ENCODE measurements at regions not wholly inside any gene's neighbourhood (a gene's known extent, or its start where the extent isn't known, plus 50 kb on each side); places are given as distances from the start of the nearest gene placed in this dataset.

DNA sequence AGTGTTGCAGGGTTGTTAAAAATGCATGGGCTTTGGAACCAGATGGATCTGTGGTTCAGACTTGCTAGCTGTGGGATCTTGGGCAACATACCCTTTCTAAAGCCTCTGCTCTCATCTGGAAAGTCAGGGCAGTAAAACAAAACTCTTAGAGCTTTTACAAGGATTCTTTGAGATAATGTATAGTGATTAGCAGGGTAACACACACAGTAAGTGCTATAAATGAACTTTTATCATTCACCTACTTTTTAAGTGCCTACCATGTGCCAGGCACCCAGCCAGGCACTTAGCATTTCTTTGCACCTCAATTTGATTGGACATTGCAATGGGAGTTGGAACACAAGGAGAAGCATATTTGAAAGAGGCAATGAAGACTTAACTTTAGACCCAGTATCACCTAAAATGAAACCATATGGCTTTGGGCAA is 208.6 kb upstream of the PAPPA start:
- TF ChIP-seq NFIC (IDR thresholded peaks at IDR 0.05) (no peak), FOXM1 (IDR thresholded peaks at IDR 0.05; ENCODE audit: borderline replicate concordance, low read depth) (no peak), RAD21 (IDR thresholded peaks at IDR 0.05; ENCODE audit: low read depth) (no peak), EP300 (IDR thresholded peaks at IDR 0.05; ENCODE audit: borderline replicate concordance) (no peak), YY1 (IDR thresholded peaks at IDR 0.05; ENCODE audit: low read depth) (no peak), TAF1 (IDR thresholded peaks at IDR 0.05; ENCODE audit: low read depth) (no peak), CEBPB (IDR thresholded peaks at IDR 0.05) (no peak), ZBTB7A (IDR thresholded peaks at IDR 0.05; ENCODE audit: low read depth) (no peak), EGR1 (IDR thresholded peaks at IDR 0.05) (no peak), CREB1 (IDR thresholded peaks at IDR 0.05; ENCODE audit: low read depth) (no peak), TEAD4 (IDR thresholded peaks at IDR 0.05) (no peak), TCF12 (IDR thresholded peaks at IDR 0.05; ENCODE audit: low read depth) (no peak)
- TF ChIP-seq, protein P1, sequence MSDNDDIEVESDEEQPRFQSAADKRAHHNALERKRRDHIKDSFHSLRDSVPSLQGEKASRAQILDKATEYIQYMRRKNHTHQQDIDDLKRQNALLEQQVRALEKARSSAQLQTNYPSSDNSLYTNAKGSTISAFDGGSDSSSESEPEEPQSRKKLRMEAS (IDR thresholded peaks at IDR 0.05): no peak
- TF ChIP-seq, protein P2, sequence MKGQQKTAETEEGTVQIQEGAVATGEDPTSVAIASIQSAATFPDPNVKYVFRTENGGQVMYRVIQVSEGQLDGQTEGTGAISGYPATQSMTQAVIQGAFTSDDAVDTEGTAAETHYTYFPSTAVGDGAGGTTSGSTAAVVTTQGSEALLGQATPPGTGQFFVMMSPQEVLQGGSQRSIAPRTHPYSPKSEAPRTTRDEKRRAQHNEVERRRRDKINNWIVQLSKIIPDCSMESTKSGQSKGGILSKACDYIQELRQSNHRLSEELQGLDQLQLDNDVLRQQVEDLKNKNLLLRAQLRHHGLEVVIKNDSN (IDR thresholded peaks at IDR 0.05): no peak
- TF ChIP-seq, protein P3, sequence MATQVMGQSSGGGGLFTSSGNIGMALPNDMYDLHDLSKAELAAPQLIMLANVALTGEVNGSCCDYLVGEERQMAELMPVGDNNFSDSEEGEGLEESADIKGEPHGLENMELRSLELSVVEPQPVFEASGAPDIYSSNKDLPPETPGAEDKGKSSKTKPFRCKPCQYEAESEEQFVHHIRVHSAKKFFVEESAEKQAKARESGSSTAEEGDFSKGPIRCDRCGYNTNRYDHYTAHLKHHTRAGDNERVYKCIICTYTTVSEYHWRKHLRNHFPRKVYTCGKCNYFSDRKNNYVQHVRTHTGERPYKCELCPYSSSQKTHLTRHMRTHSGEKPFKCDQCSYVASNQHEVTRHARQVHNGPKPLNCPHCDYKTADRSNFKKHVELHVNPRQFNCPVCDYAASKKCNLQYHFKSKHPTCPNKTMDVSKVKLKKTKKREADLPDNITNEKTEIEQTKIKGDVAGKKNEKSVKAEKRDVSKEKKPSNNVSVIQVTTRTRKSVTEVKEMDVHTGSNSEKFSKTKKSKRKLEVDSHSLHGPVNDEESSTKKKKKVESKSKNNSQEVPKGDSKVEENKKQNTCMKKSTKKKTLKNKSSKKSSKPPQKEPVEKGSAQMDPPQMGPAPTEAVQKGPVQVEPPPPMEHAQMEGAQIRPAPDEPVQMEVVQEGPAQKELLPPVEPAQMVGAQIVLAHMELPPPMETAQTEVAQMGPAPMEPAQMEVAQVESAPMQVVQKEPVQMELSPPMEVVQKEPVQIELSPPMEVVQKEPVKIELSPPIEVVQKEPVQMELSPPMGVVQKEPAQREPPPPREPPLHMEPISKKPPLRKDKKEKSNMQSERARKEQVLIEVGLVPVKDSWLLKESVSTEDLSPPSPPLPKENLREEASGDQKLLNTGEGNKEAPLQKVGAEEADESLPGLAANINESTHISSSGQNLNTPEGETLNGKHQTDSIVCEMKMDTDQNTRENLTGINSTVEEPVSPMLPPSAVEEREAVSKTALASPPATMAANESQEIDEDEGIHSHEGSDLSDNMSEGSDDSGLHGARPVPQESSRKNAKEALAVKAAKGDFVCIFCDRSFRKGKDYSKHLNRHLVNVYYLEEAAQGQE (IDR thresholded peaks at IDR 0.05; ENCODE audit: low read depth): no peak

DNA sequence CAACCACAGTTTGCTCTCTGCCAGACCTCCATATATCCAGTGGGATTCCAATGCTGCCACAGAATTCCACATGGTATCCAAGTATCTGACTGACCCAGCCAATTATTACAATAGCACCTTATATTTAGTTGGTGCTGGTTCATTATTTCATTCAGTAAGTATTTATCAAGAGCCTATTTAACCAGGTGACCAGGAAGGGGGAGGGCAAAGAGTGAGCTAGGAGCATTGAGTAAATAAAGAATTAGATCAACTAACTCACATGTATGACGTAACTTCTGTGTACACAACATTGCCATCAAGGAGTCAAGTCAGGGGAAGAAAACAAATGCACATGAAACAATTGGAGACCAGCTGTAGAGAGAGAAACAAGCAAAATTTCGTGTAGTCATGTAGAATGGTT is 207.1 kb upstream of the PAPPA start:
- TF ChIP-seq YY1 (IDR thresholded peaks at IDR 0.05; ENCODE audit: low read depth): no peak
- TF ChIP-seq FOXM1 (IDR thresholded peaks at IDR 0.05; ENCODE audit: borderline replicate concordance, low read depth): no peak
- no peak for TF ChIP-seq CEBPB (IDR thresholded peaks at IDR 0.05)
- no peak for TF ChIP-seq EGR1 (IDR thresholded peaks at IDR 0.05)
- TF ChIP-seq CREB1 (IDR thresholded peaks at IDR 0.05; ENCODE audit: low read depth): no peak
- TF ChIP-seq, protein P3 (IDR thresholded peaks at IDR 0.05; ENCODE audit: low read depth): no peak
- no peak for TF ChIP-seq NFIC (IDR thresholded peaks at IDR 0.05)
- TF ChIP-seq TCF12 (IDR thresholded peaks at IDR 0.05; ENCODE audit: low read depth): no peak
- TF ChIP-seq, protein P1 (IDR thresholded peaks at IDR 0.05): no peak
- TF ChIP-seq TAF1 (IDR thresholded peaks at IDR 0.05; ENCODE audit: low read depth): no peak
- TF ChIP-seq, protein P2 (IDR thresholded peaks at IDR 0.05): no peak
- TF ChIP-seq TEAD4 (IDR thresholded peaks at IDR 0.05): no peak
- TF ChIP-seq RAD21 (IDR thresholded peaks at IDR 0.05; ENCODE audit: low read depth): no peak
- no peak for TF ChIP-seq EP300 (IDR thresholded peaks at IDR 0.05; ENCODE audit: borderline replicate concordance)
- no peak for TF ChIP-seq ZBTB7A (IDR thresholded peaks at IDR 0.05; ENCODE audit: low read depth)

DNA sequence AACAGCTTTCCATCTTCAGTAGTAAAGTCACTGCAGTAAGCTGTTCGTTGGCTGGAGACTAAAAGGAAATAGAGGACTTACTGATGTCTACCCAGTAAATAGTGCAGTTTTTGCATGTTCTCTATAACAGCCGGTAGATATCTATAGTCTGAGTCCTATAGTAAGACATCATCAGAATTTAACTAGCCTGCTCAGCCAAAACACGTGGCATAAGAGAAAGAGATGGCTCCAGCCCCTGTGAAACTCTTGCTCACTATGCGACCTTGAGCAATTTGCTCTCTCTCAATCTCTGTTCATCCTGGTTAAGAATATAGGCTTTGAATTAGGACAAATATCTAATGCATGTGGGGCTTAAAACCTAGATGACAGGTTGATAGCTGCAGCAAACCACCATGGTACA is 201.6 kb upstream of the PAPPA start:
- TF ChIP-seq EP300 (IDR thresholded peaks at IDR 0.05; ENCODE audit: borderline replicate concordance): no peak
- no peak for TF ChIP-seq CREB1 (IDR thresholded peaks at IDR 0.05; ENCODE audit: low read depth)
- no peak for TF ChIP-seq TCF12 (IDR thresholded peaks at IDR 0.05; ENCODE audit: low read depth)
- no peak for TF ChIP-seq EGR1 (IDR thresholded peaks at IDR 0.05)
- TF ChIP-seq, protein P1 (IDR thresholded peaks at IDR 0.05): no peak
- no peak for TF ChIP-seq TEAD4 (IDR thresholded peaks at IDR 0.05)
- TF ChIP-seq RAD21 (IDR thresholded peaks at IDR 0.05; ENCODE audit: low read depth): no peak

DNA sequence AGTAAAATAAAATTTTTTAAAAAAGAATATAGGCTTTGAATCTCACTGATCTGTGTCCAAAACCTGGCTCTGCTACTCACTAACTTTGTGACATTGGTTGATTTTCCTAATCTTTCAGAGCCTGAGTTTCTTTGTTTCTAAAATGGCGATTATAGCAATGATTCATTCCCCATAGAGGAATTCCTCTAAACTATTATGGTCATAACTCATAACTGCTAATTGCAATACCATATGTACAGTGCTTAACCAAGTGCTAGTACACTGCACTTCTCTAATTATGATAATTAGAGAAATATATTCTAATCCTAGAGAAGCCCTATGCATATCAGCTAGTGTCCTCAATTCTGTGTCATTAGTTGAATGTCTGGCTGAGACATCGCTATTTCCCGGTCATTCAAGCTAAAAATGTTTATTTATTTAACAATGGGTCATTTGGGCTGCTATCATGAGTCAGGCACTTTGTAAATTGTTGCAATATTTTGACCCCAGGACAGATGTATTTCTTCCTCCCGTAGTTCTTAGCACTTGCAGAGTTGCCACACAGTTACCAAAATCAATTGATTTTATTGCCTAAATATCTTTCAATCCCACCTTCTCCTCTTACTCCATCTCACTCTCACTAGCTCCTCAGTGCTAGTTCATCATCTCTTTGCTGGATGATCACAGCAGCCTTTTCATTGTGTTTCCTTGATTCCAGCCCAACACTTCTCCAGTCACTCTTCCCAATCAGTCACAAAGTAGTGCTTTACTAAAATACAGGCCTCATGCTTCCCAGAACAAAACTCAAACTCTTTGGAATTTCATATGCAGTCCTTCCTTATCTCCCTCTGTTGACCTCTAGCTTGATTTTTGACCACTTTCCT is 200.9 kb upstream of the PAPPA start:
- TF ChIP-seq EP300 (IDR thresholded peaks at IDR 0.05; ENCODE audit: borderline replicate concordance) (no peak), NFIC (IDR thresholded peaks at IDR 0.05) (no peak), CEBPB (IDR thresholded peaks at IDR 0.05) (no peak), TAF1 (IDR thresholded peaks at IDR 0.05; ENCODE audit: low read depth) (no peak), ZBTB7A (IDR thresholded peaks at IDR 0.05; ENCODE audit: low read depth) (no peak), TCF12 (IDR thresholded peaks at IDR 0.05; ENCODE audit: low read depth) (no peak), TEAD4 (IDR thresholded peaks at IDR 0.05) (no peak), YY1 (IDR thresholded peaks at IDR 0.05; ENCODE audit: low read depth) (no peak), RAD21 (IDR thresholded peaks at IDR 0.05; ENCODE audit: low read depth) (no peak), CREB1 (IDR thresholded peaks at IDR 0.05; ENCODE audit: low read depth) (no peak), EGR1 (IDR thresholded peaks at IDR 0.05) (no peak), FOXM1 (IDR thresholded peaks at IDR 0.05; ENCODE audit: borderline replicate concordance, low read depth) (no peak)
- TF ChIP-seq, protein P3 (IDR thresholded peaks at IDR 0.05; ENCODE audit: low read depth): no peak
- TF ChIP-seq, protein P1 (IDR thresholded peaks at IDR 0.05): no peak
- TF ChIP-seq, protein P2 (IDR thresholded peaks at IDR 0.05): no peak
